Bronchial epithelial cell (primary cell): ENCODE measurements at regions not wholly inside any gene's neighbourhood (a gene's known extent, or its start where the extent isn't known, plus 50 kb on each side); places are given as distances from the start of the nearest gene placed in this dataset.

ENCODE experiments used
- DNase-seq: peaks from one replicate; pipeline ENCODE4 v3.0.0-alpha.2; 2010; ENCODE audit warnings: low read depth
- FAIRE-seq: peaks from 2 replicates; lab custom pipeline; 2011; peaks lifted over from hg19 to GRCh38; lab: Jason Lieb, UNC
- H3K27me3 ChIP-seq: 2 replicates; pipeline ENCODE4 v1.5.1; 2011; ENCODE audit warnings: low read length; ENCODE audit not compliant: control insufficient read depth, insufficient read depth
- H3K36me3 ChIP-seq: 2 replicates; pipeline ENCODE4 v1.5.1; 2011; ENCODE audit warnings: low read length; ENCODE audit not compliant: control insufficient read depth, insufficient read depth
- H3K4me3 ChIP-seq: 2 replicates; pipeline ENCODE4 v1.5.1; 2011; ENCODE audit warnings: mild to moderate bottlenecking, low read depth, low read length, control low read depth
- TF ChIP-seq, protein P1 (sequence below): IDR thresholded peaks from 2 replicates; pipeline ENCODE4 v1.5.1; 2011; ENCODE audit warnings: mild to moderate bottlenecking, moderate library complexity, low read length, control low read depth, inconsistent platforms; ENCODE audit not compliant: insufficient read depth, severe bottlenecking

- Histone ChIP-seq H3K4me3 (no peak overlapping the region), H3K36me3 (no peaks in the 10 kb centered on the region), H3K27me3 (no peaks in the 10 kb centered on the region)
- TF ChIP-seq, protein P1, sequence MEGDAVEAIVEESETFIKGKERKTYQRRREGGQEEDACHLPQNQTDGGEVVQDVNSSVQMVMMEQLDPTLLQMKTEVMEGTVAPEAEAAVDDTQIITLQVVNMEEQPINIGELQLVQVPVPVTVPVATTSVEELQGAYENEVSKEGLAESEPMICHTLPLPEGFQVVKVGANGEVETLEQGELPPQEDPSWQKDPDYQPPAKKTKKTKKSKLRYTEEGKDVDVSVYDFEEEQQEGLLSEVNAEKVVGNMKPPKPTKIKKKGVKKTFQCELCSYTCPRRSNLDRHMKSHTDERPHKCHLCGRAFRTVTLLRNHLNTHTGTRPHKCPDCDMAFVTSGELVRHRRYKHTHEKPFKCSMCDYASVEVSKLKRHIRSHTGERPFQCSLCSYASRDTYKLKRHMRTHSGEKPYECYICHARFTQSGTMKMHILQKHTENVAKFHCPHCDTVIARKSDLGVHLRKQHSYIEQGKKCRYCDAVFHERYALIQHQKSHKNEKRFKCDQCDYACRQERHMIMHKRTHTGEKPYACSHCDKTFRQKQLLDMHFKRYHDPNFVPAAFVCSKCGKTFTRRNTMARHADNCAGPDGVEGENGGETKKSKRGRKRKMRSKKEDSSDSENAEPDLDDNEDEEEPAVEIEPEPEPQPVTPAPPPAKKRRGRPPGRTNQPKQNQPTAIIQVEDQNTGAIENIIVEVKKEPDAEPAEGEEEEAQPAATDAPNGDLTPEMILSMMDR, result no peak
- FAIRE-seq (no peak), DNase-seq (no peak)
These were observed 172.6 kb downstream of the SUDS3 start for GRCh38 chr12:118548887-118549509.

- DNase-seq (no peak), FAIRE-seq (no peak)
- H3K36me3 ChIP-seq, result no peaks in the 10 kb centered on the region
- no peaks in the 10 kb centered on the region for H3K27me3 ChIP-seq
- no peak overlapping the region for H3K4me3 ChIP-seq
- TF ChIP-seq, protein P1, result no peak
These were observed 173.2 kb downstream of the SUDS3 start for GRCh38 chr12:118549510-118549980.

- TF ChIP-seq, protein P1, result no peak
- H3K36me3 ChIP-seq, result no peaks in the 10 kb centered on the region
- FAIRE-seq, result no peak
- no peaks in the 10 kb centered on the region for H3K27me3 ChIP-seq
- DNase-seq, result no peak
- no peak overlapping the region for H3K4me3 ChIP-seq
These were observed 177.6 kb downstream of the SUDS3 start for GRCh38 chr12:118553856-118554504.

DNA sequence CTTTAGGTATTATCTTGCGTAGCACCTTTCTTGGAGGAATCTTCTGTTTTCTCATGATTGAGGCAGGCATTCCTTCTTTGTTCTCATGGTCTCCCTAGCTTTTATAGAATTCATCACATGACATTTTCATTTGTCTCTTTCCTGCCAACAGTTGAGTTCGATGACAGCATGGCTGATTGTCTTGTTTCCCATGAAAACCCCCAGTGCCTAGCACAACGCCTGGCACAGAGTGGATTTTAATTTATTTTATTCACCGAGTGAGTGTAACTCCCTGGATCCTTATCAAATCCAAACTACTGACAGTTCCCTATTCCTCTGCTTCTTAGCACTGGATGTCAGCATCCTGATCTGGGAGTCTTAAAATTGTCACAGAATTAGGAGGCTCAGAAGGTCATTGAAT is 182.6 kb downstream of the SUDS3 start:
- no peaks in the 10 kb centered on the region for H3K27me3 ChIP-seq

DNA sequence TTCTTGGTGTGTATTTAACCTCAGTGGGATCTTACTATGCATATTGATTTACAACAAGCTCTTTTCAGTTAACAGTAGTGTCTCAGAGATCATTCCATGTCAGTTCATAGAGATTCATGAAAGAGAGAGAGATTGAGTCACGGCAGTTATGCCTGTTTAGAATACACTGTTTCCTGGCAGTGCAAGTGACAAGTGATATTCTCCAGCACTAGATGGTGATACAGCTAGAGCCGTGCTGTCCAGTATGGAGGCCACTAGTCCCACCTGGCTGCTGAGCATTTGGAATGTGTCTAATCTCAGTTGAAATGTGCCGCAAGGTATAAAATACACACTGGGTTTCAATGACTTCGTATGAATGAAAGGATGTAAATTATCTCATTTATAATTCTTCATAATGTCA is 184.4 kb downstream of the SUDS3 start:
- TF ChIP-seq, protein P1, result no peak
- Histone ChIP-seq H3K4me3 (no peak overlapping the region), H3K36me3 (no peaks in the 10 kb centered on the region), H3K27me3 (no peaks in the 10 kb centered on the region)
- no peak for DNase-seq
- FAIRE-seq, result no peak

More for the DNA sequence above, 182.6 kb downstream of the SUDS3 start:
- Histone ChIP-seq H3K4me3 (no peak overlapping the region), H3K36me3 (no peaks in the 10 kb centered on the region)
- FAIRE-seq (no peak), DNase-seq (no peak)
- TF ChIP-seq, protein P1, result no peak
